Adipose tissue (tissue), 3 donors: ENCODE measurements at regions not wholly inside any gene's neighbourhood (a gene's known extent, or its start where the extent isn't known, plus 50 kb on each side); places are given as distances from the start of the nearest gene placed in this dataset.

Experiments
- H3K27ac ChIP-seq: one replicate; pipeline ENCODE4 v1.5.1; 2013; ENCODE audit warnings: low read depth, low read length
- WGBS, 3 donors: extraction: QIAGEN DNeasy Blood & Tissue Kit; methylation state at CpG; one replicate each; pipeline ENCODE4 v1.1.7; 2013; 5-methylcytosine and 5-hydroxymethylcytosine counted together
- donor health status: healthy with polysubstance abuse.
- donor health status: Bipolar disorder and iron deficiency.
- donor health status: healthy.

DNA sequence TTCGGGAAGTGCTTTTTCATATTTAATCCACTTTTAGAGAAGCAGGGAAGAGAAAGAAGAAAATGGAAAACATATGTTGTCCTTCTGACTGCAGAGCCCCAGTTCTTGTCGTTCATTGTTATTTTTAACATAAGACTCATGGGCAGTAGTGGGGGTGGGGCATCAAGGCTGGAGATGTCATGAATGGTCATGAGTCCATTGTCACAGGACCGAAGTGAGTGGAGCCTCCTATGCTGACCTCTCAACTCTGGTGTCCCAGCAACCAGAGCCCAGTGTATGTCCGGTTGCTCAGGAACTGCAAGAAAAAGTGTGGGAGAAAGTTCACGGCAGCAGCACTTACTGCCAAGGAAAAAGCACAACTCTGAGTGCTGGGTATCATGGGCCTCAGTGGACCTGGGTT, 108.6 kb downstream of the BANF2 start:
- WGBS, 3 donors: 30 to 45% (median 36%) methylated on average over 5 of the region's 5 CpGs
- no peak overlapping the region for H3K27ac ChIP-seq

- H3K27ac ChIP-seq: no peak overlapping the region
- WGBS, 3 donors: 40 to 75% (median 55%) methylated on average over 2 of the region's 2 CpGs
Observed at GRCh38 chr20:17807651-17808050, 107.9 kb downstream of the BANF2 start.

GRCh38 chr20:17806739-17807441, 107.1 kb downstream of the BANF2 start:
- WGBS, 3 donors: 13 to 48% (median 43%) methylated on average over 26 of the region's 26 CpGs

GRCh38 chr20:17806107-17806506, 106.3 kb downstream of the BANF2 start:
- no peak overlapping the region for H3K27ac ChIP-seq

More at GRCh38 chr20:17806739-17807441, 107.1 kb downstream of the BANF2 start:
- no peak overlapping the region for H3K27ac ChIP-seq

DNA sequence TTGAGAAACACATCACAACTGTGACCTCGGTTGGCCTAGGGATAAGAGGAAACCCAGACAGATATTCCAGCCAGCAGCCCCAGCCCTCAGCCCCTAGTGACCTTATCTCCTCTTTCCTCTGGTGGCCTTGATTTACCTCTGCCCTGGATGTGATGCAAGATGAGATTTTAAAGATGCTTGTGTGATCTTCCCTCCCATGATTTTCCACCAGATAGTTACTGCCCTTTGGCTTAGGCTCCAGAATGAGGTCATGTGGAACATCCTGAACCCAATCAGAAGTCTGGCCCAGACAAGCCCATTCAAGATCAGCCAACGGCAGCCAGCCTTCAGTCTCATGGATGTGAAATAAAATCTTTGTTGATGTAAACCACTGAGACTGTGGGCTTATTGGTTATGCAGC, 104.0 kb downstream of the BANF2 start:
- H3K27ac ChIP-seq: no peak overlapping the region
- 54 to 77% (median 55%) methylated on average over 2 of the region's 2 CpGs for WGBS, 3 donors

More at GRCh38 chr20:17806107-17806506, 106.3 kb downstream of the BANF2 start:
- WGBS, 3 donors: 65 to 89% (median 85%) methylated on average over 7 of the region's 7 CpGs

- 38 to 95% (median 89%) methylated on average over 1 of the region's 1 CpG for WGBS, 3 donors
Observed at GRCh38 chr20:17799575-17800227, 99.9 kb downstream of the BANF2 start.

DNA sequence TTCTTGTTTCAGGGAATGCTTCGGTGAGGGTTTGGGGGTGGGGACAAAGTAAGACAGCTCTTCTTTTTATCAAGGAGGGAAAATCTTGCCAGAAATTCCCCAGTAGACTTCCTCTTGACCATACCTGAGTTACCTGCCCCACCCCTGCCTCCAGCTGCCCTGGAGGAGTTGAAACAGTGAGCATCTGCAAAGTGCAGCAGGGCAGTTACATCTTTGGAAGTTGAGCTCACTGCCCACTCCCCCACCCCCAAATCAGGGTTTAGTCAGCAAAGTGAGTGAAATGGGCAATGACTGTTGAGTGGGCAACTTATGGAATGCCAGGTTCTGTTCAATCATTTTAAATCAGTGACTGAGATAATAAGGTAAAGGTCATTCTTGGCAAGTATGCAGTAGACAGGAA, 98.8 kb downstream of the BANF2 start:
- WGBS, 3 donors: 82 to 93% (median 83%) methylated on average over 1 of the region's 1 CpG
- no peak overlapping the region for H3K27ac ChIP-seq

More at GRCh38 chr20:17799575-17800227, 99.9 kb downstream of the BANF2 start:
- no peak overlapping the region for H3K27ac ChIP-seq

GRCh38 chr20:17797579-17797978, 97.8 kb downstream of the BANF2 start:
- 93 to 94% (median 93%) methylated on average over 4 of the region's 4 CpGs for WGBS, 3 donors
- no peak overlapping the region for H3K27ac ChIP-seq

DNA sequence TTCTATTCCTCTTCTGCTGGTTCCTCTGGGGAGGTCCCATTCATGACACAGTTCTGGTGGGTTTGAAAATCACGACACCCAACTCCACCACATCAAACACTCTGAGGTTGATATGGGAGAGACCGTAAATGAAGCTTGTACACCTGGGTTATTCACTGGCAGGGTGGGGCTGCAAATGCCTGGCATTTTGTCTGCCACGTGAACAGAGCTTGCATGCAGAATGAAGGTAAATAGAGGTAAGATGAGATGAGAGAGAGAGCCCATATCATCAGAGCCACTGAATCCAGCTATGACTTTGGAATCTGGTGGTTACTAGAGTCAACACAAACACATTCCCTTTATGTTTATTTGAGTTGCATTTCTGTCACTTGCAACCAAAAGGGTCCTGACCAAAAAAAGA, 97.4 kb downstream of the BANF2 start:
- H3K27ac ChIP-seq: no peak overlapping the region
- WGBS, 3 donors: 54 to 63% (median 55%) methylated on average over 3 of the region's 3 CpGs

- H3K27ac ChIP-seq: no peak overlapping the region
- 15 to 46% (median 36%) methylated on average over 2 of the region's 2 CpGs for WGBS, 3 donors
Observed at GRCh38 chr20:17796091-17796563, 96.4 kb downstream of the BANF2 start.

DNA sequence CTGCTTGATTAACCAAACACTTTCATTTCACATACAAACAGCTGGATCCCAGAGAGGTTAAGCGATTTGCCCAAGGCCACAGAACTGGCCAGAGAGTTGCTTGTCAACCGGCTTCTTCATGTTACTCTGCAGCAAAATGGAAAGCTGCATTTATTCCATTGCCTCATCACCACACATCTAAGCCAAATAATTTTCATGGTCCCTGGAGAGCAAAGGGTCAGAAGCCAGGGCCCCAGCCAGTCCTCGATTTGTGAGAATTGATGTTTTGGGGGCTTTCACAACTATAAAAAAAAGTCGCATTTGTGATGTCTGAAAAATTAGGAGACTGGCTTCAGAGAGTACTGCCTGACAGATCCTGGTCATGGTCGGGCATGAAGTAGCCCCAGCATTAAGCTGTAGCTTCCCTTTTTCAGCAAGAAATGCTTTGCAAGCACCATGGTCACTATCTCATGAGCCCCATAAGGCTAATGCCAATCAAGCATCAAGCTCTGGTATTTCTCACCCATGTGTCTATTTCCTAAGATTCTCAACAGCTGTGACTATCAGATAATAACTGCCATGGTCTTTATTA, 95.8 kb downstream of the BANF2 start:
- H3K27ac ChIP-seq: no peak overlapping the region
- 43 to 51% (median 48%) methylated on average over 5 of the region's 5 CpGs for WGBS, 3 donors

- no peak overlapping the region for H3K27ac ChIP-seq
Observed at GRCh38 chr20:17795003-17795402, 95.2 kb downstream of the BANF2 start.

GRCh38 chr20:17794400-17794799, 94.6 kb downstream of the BANF2 start:
- 23 to 72% (median 48%) methylated on average over 3 of the region's 3 CpGs for WGBS, 3 donors
- H3K27ac ChIP-seq: no peak overlapping the region

DNA sequence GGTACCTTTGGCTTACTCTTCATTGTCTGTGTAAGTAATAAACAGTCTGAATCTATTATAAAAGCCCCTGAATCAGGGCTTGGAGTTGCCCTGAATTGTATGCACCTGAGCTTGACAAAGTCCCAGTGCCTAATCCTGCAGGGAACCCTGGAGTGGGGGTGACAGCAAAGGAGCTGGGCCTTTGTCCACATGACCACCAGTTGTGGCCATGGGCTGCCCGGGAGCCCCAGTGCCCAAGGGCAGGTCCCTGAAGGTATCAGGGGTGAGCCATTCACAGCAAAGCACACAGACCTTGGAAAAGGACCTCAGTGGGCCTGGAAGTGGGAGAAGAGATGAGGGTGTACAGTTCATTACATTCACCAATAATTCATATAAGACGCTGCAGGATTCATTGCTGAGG, 94.2 kb downstream of the BANF2 start:
- no peak overlapping the region for H3K27ac ChIP-seq
- 71 to 98% (median 83%) methylated on average over 2 of the region's 2 CpGs for WGBS, 3 donors

DNA sequence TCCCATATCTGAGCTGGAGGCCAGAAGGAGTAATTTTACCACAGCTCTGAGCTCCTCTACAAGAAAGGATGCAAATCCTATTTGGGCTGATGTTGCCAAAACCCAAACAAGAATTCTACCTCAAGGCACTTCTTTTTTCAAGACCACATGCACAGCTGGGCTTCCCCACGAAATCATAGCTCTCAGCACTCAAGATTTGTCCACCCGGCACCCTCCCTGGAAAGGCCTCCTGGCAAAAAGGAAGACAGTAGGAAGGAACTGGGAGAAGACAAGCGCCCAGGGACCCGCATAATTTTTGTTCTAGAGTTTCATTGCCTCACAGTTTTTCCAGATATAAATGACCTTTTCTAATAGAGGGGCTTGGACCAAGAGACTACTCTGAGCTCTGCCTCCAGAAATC, 90.5 kb downstream of the BANF2 start:
- WGBS, 3 donors: 65 to 92% (median 67%) methylated on average over 4 of the region's 4 CpGs
- no peak overlapping the region for H3K27ac ChIP-seq

- 86 to 96% (median 95%) methylated on average over 1 of the region's 1 CpG for WGBS, 3 donors
Observed at GRCh38 chr20:17787816-17788215, 88.0 kb downstream of the BANF2 start.

GRCh38 chr20:17786221-17786718, 86.5 kb downstream of the BANF2 start:
- no peak overlapping the region for H3K27ac ChIP-seq
- 27 to 55% (median 29%) methylated on average over 11 of the region's 11 CpGs for WGBS, 3 donors

More at GRCh38 chr20:17787816-17788215, 88.0 kb downstream of the BANF2 start:
- no peak overlapping the region for H3K27ac ChIP-seq
